H9 (cell line): ENCODE measurements at regions not wholly inside any gene's neighbourhood (a gene's known extent, or its start where the extent isn't known, plus 50 kb on each side); places are given as distances from the start of the nearest gene placed in this dataset.

Experiments used
- DNase-seq: peaks from one replicate; pipeline ENCODE4 v3.0.0-alpha.2; 2017
- H2AFZ ChIP-seq: one replicate; pipeline ENCODE4 v1.6.1; 2013; ENCODE audit warnings: mild to moderate bottlenecking, low read length, control low read depth, moderate library complexity
- H2AK5ac ChIP-seq: 2 replicates; pipeline ENCODE4 v1.6.1; 2013; ENCODE audit warnings: low read length, control low read depth, mixed read lengths; ENCODE audit not compliant: insufficient read length
- H2BK120ac ChIP-seq: one replicate; pipeline ENCODE4 v1.6.1; 2013; ENCODE audit warnings: low read depth, mild to moderate bottlenecking, low read length, control low read depth, inconsistent platforms; ENCODE audit not compliant: poor library complexity, severe bottlenecking
- H2BK12ac ChIP-seq: 2 replicates; pipeline ENCODE4 v1.6.1; 2013; ENCODE audit warnings: low read length, control low read depth, mixed read lengths, low read depth; ENCODE audit not compliant: insufficient read length
- H2BK15ac ChIP-seq: 2 replicates; pipeline ENCODE4 v1.6.1; 2013; ENCODE audit warnings: low read depth, low read length, control low read depth
- H2BK20ac ChIP-seq: one replicate; pipeline ENCODE4 v1.6.1; 2013; ENCODE audit warnings: low read depth, mild to moderate bottlenecking, low read length, control low read depth, inconsistent platforms; ENCODE audit not compliant: poor library complexity, severe bottlenecking
- H2BK5ac ChIP-seq: 2 replicates; pipeline ENCODE4 v1.6.1; 2013; ENCODE audit warnings: low read length, control low read depth, mixed read lengths; ENCODE audit not compliant: insufficient read length
- H3K14ac ChIP-seq: 2 replicates; pipeline ENCODE4 v1.6.1; 2013; ENCODE audit warnings: low read length, control low read depth; ENCODE audit not compliant: insufficient read depth
- H3K18ac ChIP-seq: 2 replicates; pipeline ENCODE4 v1.6.1; 2013; ENCODE audit warnings: low read depth, mild to moderate bottlenecking, mixed read lengths, low read length, control low read depth; ENCODE audit not compliant: insufficient read length
- H3K23ac ChIP-seq: 2 replicates; pipeline ENCODE4 v1.6.1; 2013; ENCODE audit warnings: low read length, control low read depth, mixed read lengths, low read depth; ENCODE audit not compliant: insufficient read length
- H3K23me2 ChIP-seq: 2 replicates; pipeline ENCODE4 v1.6.1; 2013; ENCODE audit warnings: low read depth, mild to moderate bottlenecking, mixed read lengths, low read length, control low read depth; ENCODE audit not compliant: insufficient read length, poor library complexity, severe bottlenecking
- H3K27ac ChIP-seq: 2 replicates; pipeline ENCODE4 v1.5.1; 2013; ENCODE audit warnings: low read length, control low read depth, mixed read lengths, low read depth; ENCODE audit not compliant: insufficient read length
- H3K27me3 ChIP-seq: 2 replicates; pipeline ENCODE4 v1.6.1; 2013; ENCODE audit warnings: low read length, control low read depth, inconsistent platforms; ENCODE audit not compliant: insufficient read depth
- H3K4ac ChIP-seq: 2 replicates; pipeline ENCODE4 v1.6.1; 2013; ENCODE audit warnings: low read depth, mild to moderate bottlenecking, control low read depth, inconsistent platforms, low read length, moderate library complexity
- H3K4me1 ChIP-seq: 2 replicates; pipeline ENCODE4 v1.6.1; 2013; ENCODE audit warnings: low read length, control low read depth, inconsistent platforms; ENCODE audit not compliant: insufficient read depth
- H3K4me2 ChIP-seq: 2 replicates; pipeline ENCODE4 v1.6.1; 2013; ENCODE audit warnings: low read length, control low read depth, mixed read lengths; ENCODE audit not compliant: insufficient read length, insufficient read depth
- H3K56ac ChIP-seq: 2 replicates; pipeline ENCODE4 v1.6.1; 2013; ENCODE audit warnings: low read depth, mild to moderate bottlenecking, mixed read lengths, low read length, control low read depth; ENCODE audit not compliant: insufficient read length
- H3K79me1 ChIP-seq: 2 replicates; pipeline ENCODE4 v1.6.1; 2013; ENCODE audit warnings: low read depth, mild to moderate bottlenecking, moderate library complexity, low read length, control low read depth, inconsistent platforms; ENCODE audit not compliant: insufficient read depth, poor library complexity, severe bottlenecking
- H3K79me2 ChIP-seq: 2 replicates; pipeline ENCODE4 v1.6.1; 2013; ENCODE audit warnings: low read length, control low read depth, inconsistent platforms; ENCODE audit not compliant: insufficient read depth
- H3K9ac ChIP-seq: 2 replicates; pipeline ENCODE4 v1.6.1; 2013; ENCODE audit warnings: low read length, control low read depth, mixed read lengths; ENCODE audit not compliant: insufficient read length; ENCODE audit errors: extremely low read depth
- H3K9me3 ChIP-seq: one replicate; pipeline ENCODE4 v1.6.1; 2013; ENCODE audit warnings: low read depth, low read length, inconsistent platforms; ENCODE audit not compliant: control insufficient read depth
- H3T11ph ChIP-seq: one replicate; pipeline ENCODE4 v1.6.1; 2013; ENCODE audit warnings: mild to moderate bottlenecking, low read length, control low read depth, inconsistent platforms
- H4K20me1 ChIP-seq: one replicate; pipeline ENCODE4 v1.6.1; 2013; ENCODE audit not compliant: control insufficient read depth, insufficient read length, insufficient read depth
- H4K5ac ChIP-seq: 2 replicates; pipeline ENCODE4 v1.6.1; 2013; ENCODE audit warnings: low read depth, mild to moderate bottlenecking, mixed read lengths, low read length, control low read depth; ENCODE audit not compliant: insufficient read length
- H4K8ac ChIP-seq: replicated peaks from 2 replicates; pipeline ENCODE4 v1.6.1; 2013; ENCODE audit warnings: low read length, control low read depth, mixed read lengths, low read depth; ENCODE audit not compliant: insufficient read length
- H4K91ac ChIP-seq: 2 replicates; pipeline ENCODE4 v1.6.1; 2013; ENCODE audit warnings: low read depth, mild to moderate bottlenecking, moderate library complexity, mixed read lengths, low read length, control low read depth; ENCODE audit not compliant: insufficient read length
- H3K27ac Mint-ChIP-seq, 3 experiments: 2 replicates in 2 of 3; 3 replicates in 1 of 3; pipeline ENCODE4 v1.8.0; 2020 to 2021; ENCODE audit warnings: mixed read lengths in 3 of 3, mild to moderate bottlenecking in 1 of 3, moderate library complexity in 1 of 3
- H3K27me3 Mint-ChIP-seq: 2 replicates; pipeline ENCODE4 v1.8.0; 2021; ENCODE audit warnings: low read depth, mild to moderate bottlenecking, moderate library complexity, mixed read lengths
- H3K36me3 Mint-ChIP-seq, 3 experiments: 2 replicates in 2 of 3; 3 replicates in 1 of 3; pipeline ENCODE4 v1.8.0; 2020 to 2021; ENCODE audit warnings: low read depth in 3 of 3, mixed read lengths in 3 of 3; ENCODE audit not compliant: insufficient read depth in 1 of 3
- H3K4me1 Mint-ChIP-seq, 2 experiments: 2 replicates each; pipeline ENCODE4 v1.8.0; 2020; ENCODE audit warnings: mixed read lengths in 2 of 2
- H3K4me3 Mint-ChIP-seq, 2 experiments: 2 replicates in 1 of 2; 3 replicates in 1 of 2; pipeline ENCODE4 v1.8.0; 2020 to 2021; ENCODE audit warnings: mild to moderate bottlenecking in 2 of 2, mixed read lengths in 2 of 2, moderate library complexity in 1 of 2
- H3K9me3 Mint-ChIP-seq, 2 experiments: 2 replicates in 1 of 2; 3 replicates in 1 of 2; pipeline ENCODE4 v1.8.0; 2020; ENCODE audit warnings: mild to moderate bottlenecking in 2 of 2, mixed read lengths in 2 of 2, moderate library complexity in 1 of 2
- CTCF ChIP-seq: fragments of 200-600 bp; sonication (generic); conservative IDR thresholded peaks from 3 replicates; pipeline ENCODE4 v1.8.0; 2021; ENCODE audit warnings: antibody characterized with exemption, mild to moderate bottlenecking
- WGBS: extraction: QIAGEN DNeasy Blood & Tissue Kit; methylation state at CpG from one replicate; pipeline ENCODE4 v1.1.7; 2013; ENCODE audit warnings: missing lambda C conversion rate, low lambda C conversion rate, mixed read lengths; ENCODE audit not compliant: insufficient read length; ENCODE audit errors: extremely low coverage; 5-methylcytosine and 5-hydroxymethylcytosine counted together

GRCh38 chr1:96016219-96016618 lies 705.4 kb upstream of the PTBP2 start:
- Histone ChIP-seq H3K14ac (no peak overlapping the region), H2BK12ac (no peak overlapping the region), H3K27me3 (no peaks in the 10 kb centered on the region), H3K9me3 (no peaks in the 10 kb centered on the region), H4K5ac (no peak overlapping the region), H2BK15ac (no peak overlapping the region), H3K27ac (no peak overlapping the region), H3K18ac (no peak overlapping the region), H4K8ac (no peak overlapping the region), H3T11ph (no peak overlapping the region), H2BK20ac (no peak overlapping the region), H4K20me1 (no peaks in the 10 kb centered on the region), H2AFZ (no peak overlapping the region), H3K79me2 (no peaks in the 10 kb centered on the region), H3K56ac (no peak overlapping the region), H4K91ac (no peak overlapping the region), H2BK5ac (no peak overlapping the region), H3K4me2 (no peak overlapping the region), H3K9ac (no peak overlapping the region), H3K4me1 (no peaks in the 10 kb centered on the region), H3K79me1 (no peaks in the 10 kb centered on the region), H3K23ac (no peak overlapping the region), H2BK120ac (no peak overlapping the region), H3K23me2 (no peaks in the 10 kb centered on the region), H2AK5ac (no peak overlapping the region), H3K4ac (no peak overlapping the region)
- DNase-seq, result no peak
- no peaks in the 10 kb centered on the region for H3K4me1 Mint-ChIP-seq
- no CpG with 5 or more reads among the region's 3 CpGs for WGBS
- H3K27ac Mint-ChIP-seq, result no peak overlapping the region
- no peaks in the 10 kb centered on the region for H3K36me3 Mint-ChIP-seq
- H3K9me3 Mint-ChIP-seq, result no peaks in the 10 kb centered on the region
- H3K27me3 Mint-ChIP-seq, result no peaks in the 10 kb centered on the region
- TF ChIP-seq CTCF, result no peak
- H3K4me3 Mint-ChIP-seq, result no peak overlapping the region
